NCI-H2171 treated with DMSO at 0.1 percent for 48 hours (cell line): ENCODE measurements at regions not wholly inside any gene's neighbourhood (a gene's known extent, or its start where the extent isn't known, plus 50 kb on each side); places are given as distances from the start of the nearest gene placed in this dataset.

Source experiments
- DNase-seq: peaks from one replicate; lab custom pipeline; 2025; lab: John Stamatoyannopoulos, UW

DNA sequence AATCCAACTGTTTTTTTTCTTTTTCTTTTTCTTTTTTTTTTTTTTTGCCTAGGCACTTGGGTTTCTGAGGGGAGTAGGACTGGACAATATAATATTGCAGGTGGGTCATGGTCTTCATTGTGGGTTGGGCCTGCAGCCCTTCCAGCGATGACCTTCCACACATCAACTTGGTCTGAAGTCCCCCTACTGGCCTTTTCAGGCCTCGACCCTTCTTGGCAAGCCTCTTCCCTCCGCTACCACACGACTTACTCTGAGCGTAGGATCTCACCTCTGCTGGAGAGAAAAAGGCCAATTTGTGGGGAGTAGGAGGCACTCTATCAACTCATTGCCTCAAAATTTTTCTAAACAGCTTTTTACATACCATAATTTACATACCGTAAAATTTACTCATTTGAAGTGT lies 51.1 kb upstream of the GRIK3 start:
- no peak for DNase-seq

GRCh38 chr1:37089750-37090149 lies 55.4 kb upstream of the GRIK3 start:
- DNase-seq: no peak

- DNase-seq: no peak
Observed at GRCh38 chr1:37090671-37091070, 56.4 kb upstream of the GRIK3 start.

- DNase-seq: peak; percentile 86
Observed at GRCh38 chr1:37092937-37093336, 58.6 kb upstream of the GRIK3 start.

DNA sequence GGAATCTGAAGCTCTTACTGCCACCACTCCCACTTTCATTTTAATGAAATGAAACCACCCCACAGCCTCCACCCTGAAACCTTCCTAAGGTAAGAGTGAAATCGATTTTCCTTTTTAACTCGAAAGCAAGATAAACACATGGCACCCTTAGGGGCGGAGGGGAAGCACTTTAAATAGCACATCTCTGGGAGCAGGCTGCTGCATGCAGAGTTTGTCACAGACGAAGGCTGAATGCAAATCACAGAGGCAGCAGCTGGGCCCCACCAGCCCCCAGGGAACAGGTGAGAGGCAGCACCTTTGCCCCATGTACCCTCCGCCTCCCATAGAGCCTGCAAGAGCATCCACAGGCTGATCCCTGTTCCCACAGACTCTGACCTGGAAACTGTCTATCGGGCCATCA lies 60.0 kb upstream of the GRIK3 start:
- DNase-seq: peak; percentile 92

- DNase-seq: no peak
Observed at GRCh38 chr1:37096523-37096922, 62.2 kb upstream of the GRIK3 start.

DNA sequence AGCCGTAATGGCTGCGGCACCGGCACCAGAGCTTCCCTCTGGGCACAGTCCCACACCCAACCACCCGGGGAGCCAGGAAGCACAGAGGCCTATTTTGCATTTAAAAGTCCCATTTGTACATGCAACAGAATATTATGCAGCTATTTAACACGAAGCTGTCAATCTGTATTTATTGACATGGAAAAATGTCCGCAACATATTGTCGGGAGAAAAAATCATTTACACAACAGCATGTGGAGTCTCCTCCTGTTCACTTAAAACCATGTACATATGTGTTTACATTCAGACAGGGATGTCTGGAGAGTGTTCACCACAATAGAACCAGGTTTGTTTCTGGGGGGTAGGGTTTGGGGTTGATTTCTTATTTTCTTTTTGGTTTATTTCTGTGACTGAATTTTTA lies 63.4 kb upstream of the GRIK3 start:
- DNase-seq: peak; percentile 81

DNA sequence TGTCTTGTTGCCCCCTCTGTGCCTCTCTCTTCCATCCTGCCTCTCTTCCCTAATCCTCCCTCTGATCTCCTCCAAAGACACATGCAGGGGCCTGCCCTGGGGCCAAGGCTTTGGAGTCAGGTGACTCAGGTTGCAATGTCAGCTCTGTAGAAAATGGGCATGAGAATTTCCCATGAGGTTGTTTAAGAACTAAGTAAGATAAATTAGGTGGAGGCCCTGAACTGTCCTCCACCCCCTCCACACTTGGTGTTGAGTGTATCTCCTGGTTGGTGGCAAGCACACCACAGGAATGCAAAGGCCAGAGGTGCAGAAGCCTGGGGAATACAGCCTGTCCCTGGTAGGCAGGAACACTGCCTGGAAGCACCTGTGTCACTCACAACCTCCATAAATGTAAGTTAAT lies 63.9 kb upstream of the GRIK3 start:
- peak; percentile 81 for DNase-seq

GRCh38 chr1:37100310-37100709 lies 66.0 kb upstream of the GRIK3 start:
- peak; percentile 48 for DNase-seq

GRCh38 chr1:37102656-37103382 lies 68.5 kb upstream of the GRIK3 start:
- no peak for DNase-seq

DNA sequence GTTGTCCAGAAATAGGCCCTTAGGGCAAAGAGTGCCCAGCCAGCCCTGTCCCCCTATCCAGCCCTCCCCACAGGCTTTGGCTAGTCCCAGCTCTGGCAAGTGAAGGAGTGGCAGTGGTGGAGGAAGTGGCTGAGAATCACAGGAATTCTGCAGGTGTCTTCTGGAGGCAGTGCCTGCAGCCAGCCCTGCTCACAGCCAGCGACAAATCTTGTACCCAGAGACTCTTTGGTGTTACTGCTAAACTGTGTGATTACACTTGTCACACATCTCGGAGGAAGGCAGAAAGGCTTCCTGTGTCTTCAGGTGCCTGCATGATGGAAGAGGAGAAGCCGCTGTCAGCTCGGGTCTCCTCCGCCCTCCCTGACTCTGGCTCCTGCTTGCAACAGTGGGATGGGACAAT lies 71.6 kb upstream of the GRIK3 start:
- no peak for DNase-seq

DNA sequence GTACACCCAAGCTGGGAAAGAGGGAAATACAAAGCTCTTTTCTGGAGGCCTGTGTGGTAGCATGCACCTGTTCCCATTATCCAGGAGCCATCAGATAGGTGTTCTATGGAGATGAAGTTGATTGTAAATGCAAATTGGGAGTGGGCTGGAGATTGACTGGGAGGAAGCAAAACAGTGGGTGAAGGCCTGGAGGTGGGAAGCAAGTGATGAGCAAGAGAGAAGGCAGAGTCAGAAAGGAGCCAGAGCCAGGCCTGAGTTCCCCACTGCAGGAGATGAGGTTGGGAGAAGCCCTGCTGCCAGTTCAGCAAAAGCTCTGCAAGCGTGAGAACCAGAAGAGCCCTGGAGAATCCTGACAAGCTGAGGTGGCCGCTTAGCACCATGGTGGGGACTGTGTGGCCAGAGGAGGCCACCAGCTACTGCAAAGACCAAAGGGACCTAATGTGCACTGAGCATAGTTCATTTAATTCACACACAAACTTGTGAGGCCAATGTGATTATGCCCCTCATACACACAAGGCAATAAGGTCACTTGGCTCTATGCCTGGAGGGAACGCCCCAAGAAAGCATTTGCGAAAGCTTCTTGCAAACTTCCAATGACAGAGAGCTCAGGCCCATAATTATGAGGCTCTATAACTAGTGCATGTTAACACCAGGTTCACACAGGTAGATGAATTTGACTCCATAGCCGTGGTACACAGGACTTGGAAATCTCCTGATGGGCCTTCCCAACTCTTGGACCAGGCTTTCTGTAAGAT lies 73.0 kb upstream of the GRIK3 start:
- no peak for DNase-seq

GRCh38 chr1:37108596-37109188 lies 74.4 kb upstream of the GRIK3 start:
- DNase-seq: no peak

GRCh38 chr1:37112430-37112829 lies 78.1 kb upstream of the GRIK3 start:
- no peak for DNase-seq

GRCh38 chr1:37113285-37113997 lies 79.1 kb upstream of the GRIK3 start:
- DNase-seq: no peak

DNA sequence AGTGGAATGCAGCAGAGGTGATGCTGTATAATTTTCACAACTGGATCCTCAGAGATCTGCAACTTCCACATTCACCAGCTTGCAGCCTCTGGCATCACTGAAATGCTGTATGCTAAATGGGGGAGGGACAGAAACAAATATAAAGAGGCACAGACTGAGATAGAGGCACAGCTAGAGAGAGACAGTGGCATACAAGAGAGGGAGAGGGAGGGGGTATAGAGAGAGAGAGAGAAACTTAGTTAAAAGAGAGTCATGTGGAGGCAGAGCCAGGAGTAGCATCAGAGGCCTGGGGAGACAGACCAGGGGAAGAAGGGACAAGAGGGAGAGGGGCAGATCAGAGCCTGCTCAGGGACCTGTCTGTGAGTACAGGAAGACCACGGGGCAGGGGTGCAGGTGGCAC lies 84.5 kb upstream of the GRIK3 start:
- DNase-seq: no peak

- no peak for DNase-seq
Observed at GRCh38 chr1:37120279-37120678, 86.0 kb upstream of the GRIK3 start.

GRCh38 chr1:37123276-37124115 lies 89.2 kb upstream of the GRIK3 start:
- no peak for DNase-seq

- DNase-seq: no peak
Observed at GRCh38 chr1:37124501-37124900, 90.2 kb upstream of the GRIK3 start.

- DNase-seq: no peak
Observed at GRCh38 chr1:37125295-37125694, 91.0 kb upstream of the GRIK3 start.

DNA sequence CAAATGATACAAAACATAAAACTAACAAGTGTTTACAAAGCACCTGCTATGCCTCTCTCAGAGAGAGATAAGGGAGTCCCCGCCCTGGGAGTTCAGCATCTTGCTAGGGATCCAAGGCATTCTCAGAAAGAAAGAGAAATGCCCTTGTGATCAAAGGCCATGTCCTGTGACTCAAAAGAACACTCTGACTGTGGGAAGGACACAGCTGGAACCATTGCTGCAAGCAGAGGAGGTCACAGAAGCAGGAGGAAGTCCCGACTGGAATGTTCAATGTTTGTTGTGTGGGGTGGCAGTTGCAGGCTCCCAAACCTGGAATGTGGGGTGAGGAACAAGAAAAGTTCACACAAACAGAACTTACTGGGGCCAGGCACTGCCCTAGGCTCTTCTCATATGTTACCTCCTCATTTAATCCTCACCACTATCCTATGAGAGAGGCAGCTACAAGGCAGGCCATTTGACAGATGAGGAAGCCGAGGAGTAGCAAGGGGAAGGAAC lies 93.0 kb upstream of the GRIK3 start:
- DNase-seq: no peak

DNA sequence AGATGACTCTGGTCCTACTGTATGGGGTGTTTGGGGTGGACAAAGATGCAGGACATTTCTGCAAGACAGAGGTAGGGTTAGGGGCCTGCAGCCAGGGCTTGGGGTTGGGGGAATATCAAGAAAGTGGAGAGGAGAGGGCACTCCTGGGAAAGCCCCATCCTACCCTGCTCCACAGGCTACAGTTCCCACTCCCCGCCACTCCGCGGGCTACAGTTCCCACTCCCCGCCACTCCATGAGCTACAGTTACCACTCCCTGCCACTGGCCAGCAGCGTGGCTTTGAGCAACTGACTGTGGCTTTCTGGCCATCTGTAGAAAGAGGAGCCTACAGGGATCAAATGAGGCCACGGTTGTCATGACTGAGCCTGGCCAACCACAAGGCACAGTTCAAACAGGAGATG lies 93.8 kb upstream of the GRIK3 start:
- DNase-seq: no peak
